Activated T-helper 2 cell treated with anti-CD3 and anti-CD28 coated beads, Interferon-gamma antibody, Interleukin-2, Interleukin-4, amounts not matched to agents 10 μg/mL and 5 μg/mL and 100 μg/mL, durations not matched to agents 14 hours and 24 hours and 36 hours (primary cell): ENCODE measurements at regions not wholly inside any gene's neighbourhood (a gene's known extent, or its start where the extent isn't known, plus 50 kb on each side); places are given as distances from the start of the nearest gene placed in this dataset.
"Not testable (repeated sequence)": the region's sequence is repeated elsewhere in the genome, so short reads cannot be mapped to it uniquely, and the experiment has no call there.

Source experiments
- DNase-seq: peaks from one replicate; pipeline ENCODE4 v3.0.0; 2021; ENCODE audit warnings: low spot score
- H3K27ac Mint-ChIP-seq: one replicate; pipeline ENCODE4 v1.8.0; 2021; ENCODE audit warnings: mixed read lengths
- H3K27me3 Mint-ChIP-seq: one replicate; pipeline ENCODE4 v1.8.0; 2021; ENCODE audit warnings: low read depth, mixed read lengths
- H3K36me3 Mint-ChIP-seq: one replicate; pipeline ENCODE4 v1.8.0; 2021; ENCODE audit warnings: low read depth, mixed read lengths
- H3K4me1 Mint-ChIP-seq: one replicate; pipeline ENCODE4 v1.8.0; 2021; ENCODE audit warnings: low read depth, mixed read lengths
- H3K4me3 Mint-ChIP-seq: one replicate; pipeline ENCODE4 v1.8.0; 2021; ENCODE audit warnings: low read depth, mild to moderate bottlenecking, moderate library complexity, mixed read lengths
- H3K9me3 Mint-ChIP-seq: one replicate; pipeline ENCODE4 v1.8.0; 2021; ENCODE audit warnings: mixed read lengths
- intact Hi-C: fragments of 100-400 bp; cut with micrococcal nuclease; formaldehyde crosslinking; loops from one replicate; pipeline ENCODE4 v1.15.1; 2023

DNA sequence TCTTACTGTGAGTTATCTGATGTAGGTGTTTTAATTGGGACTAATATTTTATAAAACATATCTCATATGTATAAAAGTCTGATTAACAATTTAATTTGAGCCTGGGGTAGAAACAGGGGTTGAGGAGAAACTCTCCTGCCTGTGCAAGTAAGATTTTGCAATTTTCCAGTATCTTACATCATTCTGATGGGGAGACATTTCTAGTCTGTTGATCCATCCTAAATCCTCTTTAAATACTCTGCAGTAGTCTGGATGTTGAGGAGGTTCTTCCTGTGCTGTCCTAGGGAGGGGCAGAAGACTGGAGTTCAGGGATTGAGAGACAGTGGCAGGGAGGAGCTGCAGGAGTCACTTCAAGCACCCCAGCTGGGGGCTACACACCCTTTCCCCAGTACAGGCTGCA, 287.8 kb downstream of the ADGRD1 start:
- Mint-ChIP-seq H3K4me1 (peaks cover 6% of the 10 kb centered on the region), H3K27ac (no peak overlapping the region), H3K9me3 (peaks cover 4% of the 10 kb centered on the region), H3K27me3 (no peaks in the 10 kb centered on the region), H3K4me3 (no peak overlapping the region), H3K36me3 (no peaks in the 10 kb centered on the region)
- intact Hi-C loops = no loop called here
- DNase-seq = no peak

DNA sequence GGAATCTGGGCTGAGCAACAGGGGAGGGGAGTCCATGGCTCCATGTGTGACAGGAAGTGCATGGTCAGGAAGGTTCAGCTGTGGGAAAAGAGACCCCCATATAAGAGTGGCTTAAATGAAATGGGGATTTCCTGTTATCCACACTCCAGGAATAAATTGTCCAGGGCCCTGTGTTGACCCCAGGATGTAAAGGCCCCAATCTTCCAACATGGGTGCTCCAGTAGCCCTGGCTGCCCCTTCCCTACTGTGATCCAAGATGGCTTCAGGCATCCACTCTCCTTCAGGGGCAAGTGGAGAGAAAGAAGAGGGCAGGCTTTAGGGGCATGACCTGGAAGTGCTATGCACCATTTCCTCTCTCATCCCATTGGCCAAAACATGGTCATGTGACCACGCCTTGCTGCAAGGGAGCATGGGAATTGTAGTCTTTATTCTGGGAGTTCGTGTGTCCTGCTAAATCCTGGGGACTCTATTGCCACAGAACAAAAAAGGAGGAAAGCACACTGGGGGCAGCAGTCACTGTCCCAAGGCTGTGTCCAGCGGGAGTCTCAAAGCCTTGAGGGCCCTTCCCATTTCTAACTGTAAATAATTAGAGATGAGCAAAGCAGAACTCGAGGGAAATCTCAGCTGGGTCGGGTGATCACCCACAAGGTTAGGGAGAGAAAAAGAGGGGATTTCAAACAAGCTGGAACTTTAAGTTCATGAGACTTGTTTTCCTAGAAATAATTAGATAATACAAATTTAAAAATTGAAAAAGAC, 289.2 kb downstream of the ADGRD1 start:
- Mint-ChIP-seq H3K27me3 (no peaks in the 10 kb centered on the region), H3K27ac (no peak overlapping the region), H3K36me3 (no peaks in the 10 kb centered on the region), H3K4me3 (no peak overlapping the region), H3K4me1 (peaks cover 6% of the 10 kb centered on the region), H3K9me3 (peaks cover 4% of the 10 kb centered on the region)
- intact Hi-C loops = no loop called here
- no peak for DNase-seq

DNA sequence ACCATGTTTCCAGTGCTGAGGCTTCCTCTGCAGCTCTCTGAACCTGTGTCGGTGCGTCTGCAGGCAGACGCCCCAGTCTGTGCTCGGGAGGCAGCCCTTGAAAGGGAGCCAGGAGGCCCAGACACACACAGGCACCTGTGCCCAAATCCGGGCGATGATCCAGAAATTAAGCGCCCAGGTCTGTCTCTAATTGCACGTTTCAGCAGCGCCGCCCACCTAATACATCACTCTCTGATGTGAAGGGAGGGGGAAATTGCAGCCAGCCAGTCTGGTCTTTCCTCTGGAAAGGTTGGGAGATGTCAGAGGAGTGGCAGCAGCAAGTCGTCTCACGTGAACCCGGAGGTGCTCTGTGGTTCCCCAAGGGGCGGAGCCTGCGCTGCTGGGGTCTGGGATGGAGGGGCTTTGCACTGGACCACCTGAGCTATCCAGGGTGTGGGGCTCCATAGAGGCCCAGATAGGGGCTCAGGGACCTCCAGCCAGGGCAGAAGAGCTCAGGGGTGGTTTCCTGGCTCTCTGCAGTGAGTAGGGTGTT, 290.5 kb downstream of the ADGRD1 start:
- H3K4me1 Mint-ChIP-seq, DNase-seq, intact Hi-C loops, H3K27ac Mint-ChIP-seq, H3K27me3 Mint-ChIP-seq, H3K4me3 Mint-ChIP-seq, H3K36me3 Mint-ChIP-seq, H3K9me3 Mint-ChIP-seq: not testable (repeated sequence)

DNA sequence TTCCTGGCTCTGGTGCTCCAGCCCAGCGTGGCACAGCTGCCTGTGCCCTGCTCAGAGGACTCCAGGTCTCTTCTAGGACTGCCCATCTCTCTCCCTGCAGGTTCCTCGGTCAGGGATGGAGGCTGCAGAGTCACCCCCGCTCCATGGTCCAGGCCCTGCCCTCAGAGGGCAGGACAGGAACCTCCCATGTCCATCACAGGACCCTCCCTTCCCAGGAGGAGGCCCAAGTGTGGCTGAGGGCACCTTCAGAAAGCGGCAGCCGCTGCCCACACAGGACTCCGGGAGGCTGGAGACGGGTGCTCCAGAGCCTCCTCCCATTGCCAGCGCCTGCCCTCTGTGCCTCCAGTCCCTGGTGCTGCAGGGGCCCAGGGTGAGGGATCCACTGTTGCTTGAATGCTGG, 291.5 kb downstream of the ADGRD1 start:
- H3K36me3 Mint-ChIP-seq, H3K9me3 Mint-ChIP-seq, H3K27ac Mint-ChIP-seq, H3K4me1 Mint-ChIP-seq, H3K4me3 Mint-ChIP-seq, intact Hi-C loops, H3K27me3 Mint-ChIP-seq, DNase-seq: not testable (repeated sequence)

DNA sequence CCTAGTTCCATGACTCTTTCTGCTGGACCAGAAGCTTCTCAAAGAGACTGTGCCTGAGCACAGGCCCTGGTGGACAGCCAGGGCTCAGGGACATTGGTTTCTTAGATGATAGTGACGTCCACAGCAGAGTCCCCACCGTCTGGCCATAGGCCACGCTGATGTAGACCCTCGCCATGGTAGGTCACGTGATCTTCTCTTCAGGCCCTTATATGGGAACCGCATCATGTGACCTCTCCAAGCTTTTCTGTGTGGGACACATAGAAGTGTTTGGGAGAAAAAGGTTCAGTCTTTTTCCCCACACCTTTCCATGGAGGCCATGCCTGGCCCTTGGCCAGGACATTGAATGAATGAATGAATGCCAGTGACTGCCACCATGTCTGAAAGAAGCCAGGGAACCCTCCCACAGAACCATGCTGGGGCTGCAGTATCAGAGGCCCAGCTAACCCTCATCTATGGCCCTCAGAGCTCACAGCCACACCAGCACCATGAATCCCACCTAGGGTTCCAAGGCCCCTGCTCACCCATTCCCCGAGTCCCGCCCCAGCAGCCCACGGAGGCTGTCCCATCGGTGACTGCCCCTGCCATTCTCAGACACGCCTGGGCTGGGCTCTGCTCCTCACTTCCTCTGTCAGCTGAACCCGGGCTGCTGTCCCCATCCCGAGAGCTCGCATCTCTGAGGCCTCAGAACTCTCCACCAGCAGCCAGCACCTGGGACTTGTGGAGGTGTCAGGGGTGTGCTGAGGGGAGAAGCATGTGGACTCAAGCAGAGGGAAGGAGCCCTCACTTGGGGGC, 292.1 kb downstream of the ADGRD1 start:
- peaks cover 4% of the 10 kb centered on the region for H3K9me3 Mint-ChIP-seq
- no peaks in the 10 kb centered on the region for H3K36me3 Mint-ChIP-seq
- no peak overlapping the region for H3K4me3 Mint-ChIP-seq
- no peak overlapping the region for H3K27ac Mint-ChIP-seq
- DNase-seq = no peak
- intact Hi-C loops = no loop called here
- no peaks in the 10 kb centered on the region for H3K4me1 Mint-ChIP-seq
- no peaks in the 10 kb centered on the region for H3K27me3 Mint-ChIP-seq

DNA sequence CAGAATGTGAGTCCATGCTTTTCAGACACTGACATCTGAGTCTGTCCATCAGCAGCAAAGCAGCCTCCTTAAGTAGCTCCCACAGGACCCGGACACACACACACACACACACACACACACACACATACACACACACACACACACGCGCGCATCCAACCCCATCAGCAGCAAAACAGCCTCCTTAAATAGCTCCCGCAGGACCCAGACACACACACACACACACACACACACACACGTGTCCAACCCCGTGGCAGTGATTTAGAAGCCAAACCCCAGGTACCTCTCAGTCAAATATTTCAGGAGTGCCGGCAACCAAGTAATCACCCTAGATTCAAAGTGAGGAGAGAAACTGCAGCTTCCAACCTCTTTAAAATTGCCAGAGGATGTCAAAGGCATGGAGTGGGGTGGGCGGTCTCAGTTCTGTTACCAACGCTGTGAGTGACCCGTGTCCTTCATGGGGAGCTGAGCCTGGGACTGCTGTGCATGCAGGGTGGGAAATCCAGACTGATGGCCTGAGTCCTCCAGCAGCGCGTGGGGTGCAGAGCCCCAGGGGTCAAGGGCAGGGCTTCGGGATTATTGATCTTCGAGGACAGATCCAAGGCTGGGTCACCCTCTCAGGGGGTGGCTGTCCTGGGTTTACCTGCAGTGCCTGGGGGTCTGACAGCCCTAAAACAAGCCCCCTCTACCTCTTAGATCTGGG, 293.5 kb downstream of the ADGRD1 start:
- intact Hi-C loops, H3K27me3 Mint-ChIP-seq, H3K9me3 Mint-ChIP-seq, H3K36me3 Mint-ChIP-seq, DNase-seq, H3K4me3 Mint-ChIP-seq, H3K27ac Mint-ChIP-seq, H3K4me1 Mint-ChIP-seq: not testable (repeated sequence)

DNA sequence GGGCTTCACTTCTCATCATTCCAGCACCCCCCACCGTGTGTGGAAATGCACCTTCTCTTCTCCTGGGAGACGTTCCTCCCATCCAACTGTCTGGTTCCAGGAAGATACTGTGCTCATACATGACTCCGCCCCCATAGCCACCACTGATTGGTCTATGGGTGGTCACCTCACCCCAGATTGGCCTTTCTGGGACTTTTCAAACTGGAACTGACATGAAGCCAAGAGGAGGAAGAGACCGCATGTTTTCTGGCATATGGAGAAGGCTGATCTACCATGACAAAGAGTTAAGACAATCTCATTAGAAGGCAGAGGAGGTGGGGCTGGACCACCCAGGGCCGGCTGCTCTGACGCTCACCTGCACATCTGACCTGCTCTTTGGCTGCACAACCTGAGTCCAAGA, 294.2 kb downstream of the ADGRD1 start:
- H3K4me1 Mint-ChIP-seq, H3K27ac Mint-ChIP-seq, DNase-seq, H3K27me3 Mint-ChIP-seq, H3K9me3 Mint-ChIP-seq, intact Hi-C loops, H3K36me3 Mint-ChIP-seq, H3K4me3 Mint-ChIP-seq: not testable (repeated sequence)

DNA sequence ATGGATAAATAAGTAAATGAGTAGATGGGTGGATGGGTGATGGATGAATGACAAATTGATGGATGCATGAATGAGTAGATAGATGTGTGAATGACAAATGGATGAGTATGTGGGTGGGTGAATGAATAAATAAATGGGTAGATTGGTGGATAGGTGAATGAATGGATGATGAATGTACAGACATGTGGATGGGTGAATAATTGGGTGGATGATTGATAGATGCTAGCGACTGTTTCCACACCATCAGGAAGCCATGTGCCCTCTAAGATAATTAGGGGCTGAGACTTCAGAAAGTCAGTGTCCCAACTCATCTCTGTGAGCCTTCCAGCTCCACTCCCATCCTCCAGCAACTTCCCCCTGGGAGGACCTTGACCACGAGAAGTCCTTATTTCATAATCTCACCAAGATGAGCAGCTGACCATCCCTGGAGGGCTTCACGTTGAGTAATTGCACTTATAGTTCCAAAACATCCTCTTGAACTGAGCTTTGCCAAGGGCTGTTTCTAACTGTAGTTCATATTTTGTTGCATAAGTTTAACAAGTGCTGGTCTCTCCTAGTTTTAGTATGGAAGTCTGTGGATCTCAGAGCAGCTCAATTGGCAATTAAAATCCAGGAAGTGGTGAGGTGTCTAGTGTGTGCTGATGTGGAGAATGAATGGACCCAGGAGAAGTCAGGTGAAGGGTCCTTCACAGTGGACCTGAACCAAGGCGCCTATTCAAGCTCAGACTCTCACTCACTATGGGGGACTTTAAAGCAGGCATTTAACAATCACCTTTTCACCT, 295.7 kb downstream of the ADGRD1 start:
- Mint-ChIP-seq H3K9me3 (no peaks in the 10 kb centered on the region), H3K4me3 (no peak overlapping the region), H3K4me1 (no peaks in the 10 kb centered on the region), H3K27ac (no peak overlapping the region), H3K36me3 (no peaks in the 10 kb centered on the region), H3K27me3 (no peaks in the 10 kb centered on the region)
- no peak for DNase-seq
- intact Hi-C loops = no loop called here

DNA sequence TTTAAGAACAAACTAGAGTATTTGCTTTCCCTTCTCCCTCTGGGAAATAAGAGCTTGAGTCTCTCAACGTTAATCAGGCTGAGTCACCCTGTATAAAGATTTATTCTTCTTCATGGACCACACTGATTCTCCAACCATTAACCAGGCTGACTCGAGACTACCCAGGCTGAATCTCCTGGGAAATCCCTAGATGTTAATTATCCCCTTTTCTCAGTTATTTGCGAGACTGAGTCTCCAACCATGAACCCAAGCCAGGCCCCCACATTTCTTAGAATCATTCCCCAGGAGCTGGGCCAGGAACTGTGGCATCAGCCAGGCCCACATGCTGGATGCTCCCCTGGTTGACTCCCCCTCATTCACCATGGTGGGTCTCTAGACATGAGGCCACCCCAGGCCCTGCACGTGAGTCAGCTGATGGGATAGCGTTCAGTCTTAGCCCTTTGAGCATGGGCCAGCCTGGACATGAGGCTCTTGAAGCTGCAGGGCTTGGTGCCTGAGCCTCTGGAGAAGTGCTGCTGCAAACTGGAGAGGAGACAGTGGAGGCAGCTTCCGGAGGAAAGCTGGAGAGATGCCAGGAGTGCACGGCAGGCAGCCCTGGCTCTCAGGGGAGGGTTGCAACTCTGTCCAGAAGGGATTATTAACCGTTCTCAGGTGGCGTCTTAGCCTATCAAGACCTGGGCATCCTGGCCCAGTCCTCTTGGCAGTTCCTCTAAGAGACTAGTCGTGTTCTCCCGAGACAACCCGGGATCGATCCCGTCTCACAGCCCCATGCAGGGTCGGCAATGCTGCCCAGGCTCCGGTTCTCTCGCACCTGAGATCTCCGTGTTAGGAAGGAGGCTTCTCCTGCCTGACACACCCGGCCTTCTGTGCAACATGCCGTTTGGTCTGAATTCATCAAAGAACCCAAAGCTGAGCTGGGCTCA, 296.6 kb downstream of the ADGRD1 start:
- Mint-ChIP-seq H3K4me3 (no peak overlapping the region), H3K4me1 (no peaks in the 10 kb centered on the region), H3K27me3 (no peaks in the 10 kb centered on the region), H3K36me3 (no peaks in the 10 kb centered on the region), H3K9me3 (no peaks in the 10 kb centered on the region), H3K27ac (no peak overlapping the region)
- DNase-seq = no peak
- intact Hi-C loops = no loop called here

DNA sequence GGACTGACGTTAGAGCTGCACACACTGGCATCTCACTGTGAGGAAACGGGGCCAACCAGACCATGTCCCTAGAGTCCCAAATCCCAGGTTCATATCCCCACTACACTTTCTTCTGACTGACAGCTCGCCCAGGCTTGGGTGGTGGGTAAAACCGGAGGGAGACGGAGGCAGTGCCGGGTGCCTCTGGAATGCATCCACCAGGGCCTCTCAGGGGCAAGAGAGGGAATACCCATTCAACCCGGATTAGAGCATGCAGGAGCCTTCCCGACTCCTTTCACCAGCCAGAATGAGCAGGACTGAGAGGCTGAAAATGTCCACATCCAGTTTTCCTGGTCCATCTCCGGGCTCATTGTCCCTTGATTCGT, 297.2 kb downstream of the ADGRD1 start:
- Mint-ChIP-seq H3K4me1 (no peaks in the 10 kb centered on the region), H3K36me3 (no peaks in the 10 kb centered on the region), H3K27ac (no peak overlapping the region), H3K9me3 (no peaks in the 10 kb centered on the region), H3K4me3 (no peak overlapping the region), H3K27me3 (no peaks in the 10 kb centered on the region)
- intact Hi-C loops = no loop called here
- no peak for DNase-seq

DNA sequence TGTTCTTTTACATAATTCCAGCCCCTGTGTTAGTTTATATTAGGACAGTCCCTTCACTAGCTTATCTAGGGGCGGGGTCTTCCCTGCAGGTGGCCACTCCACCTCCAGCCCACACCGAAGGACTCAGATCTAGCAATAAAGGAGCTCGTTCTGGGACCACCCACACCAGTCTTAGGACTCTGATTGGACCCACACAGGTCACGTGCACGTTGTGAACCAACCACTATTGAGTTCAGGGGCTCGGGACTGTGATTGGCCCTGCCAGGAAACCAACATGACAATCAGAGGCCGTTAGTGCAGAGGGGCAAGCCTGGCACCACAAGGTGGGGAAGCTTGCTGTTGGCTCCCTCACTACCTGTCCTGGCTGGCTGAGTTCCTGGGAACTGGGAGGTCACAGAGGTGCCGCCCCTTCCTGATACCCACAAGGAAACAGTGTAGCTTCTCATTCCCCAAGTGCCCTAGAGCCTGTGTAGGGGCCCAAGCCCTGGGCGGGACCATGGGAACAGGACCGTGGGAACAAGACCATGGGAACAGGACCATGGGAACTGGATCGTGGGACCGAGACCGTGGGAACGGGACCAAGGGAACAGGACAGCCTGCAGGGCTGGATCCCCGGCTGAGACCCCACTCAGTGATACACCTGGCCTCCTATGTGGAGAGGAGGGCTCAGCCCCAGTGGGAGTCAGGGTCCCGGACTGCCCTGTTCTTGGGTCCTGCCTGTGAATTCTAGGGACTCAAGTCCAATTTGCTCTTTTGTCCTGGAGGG, 297.8 kb downstream of the ADGRD1 start:
- intact Hi-C loops = no loop called here
- no peaks in the 10 kb centered on the region for H3K4me1 Mint-ChIP-seq
- no peak overlapping the region for H3K27ac Mint-ChIP-seq
- H3K4me3 Mint-ChIP-seq = no peak overlapping the region
- no peaks in the 10 kb centered on the region for H3K36me3 Mint-ChIP-seq
- no peaks in the 10 kb centered on the region for H3K27me3 Mint-ChIP-seq
- H3K9me3 Mint-ChIP-seq = no peaks in the 10 kb centered on the region
- DNase-seq = no peak
